Endothelial cell of umbilical vein (primary cell): ENCODE measurements at regions not wholly inside any gene's neighbourhood (a gene's known extent, or its start where the extent isn't known, plus 50 kb on each side); places are given as distances from the start of the nearest gene placed in this dataset.

Experiments
- BruUV-seq: library from RNA; stranded (reverse); fragments of 400-500 nt; replicated peaks from 2 replicates; lab custom pipeline; 2021; lab: Mats Ljungman, UMichigan
- CTCF ChIA-PET: fragments of 300-600, 350-600 bp; sonication (Branson Sonifier 250); formaldehyde crosslinking; loops from one replicate; lab custom pipeline; 2021; ENCODE audit warnings: antibody characterized with exemption, inconsistent platforms; lab: Charles Lee
- POLR2A ChIA-PET: fragments of 300-600, 350-600 bp; sonication (Branson Sonifier 250); formaldehyde crosslinking; loops from one replicate; lab custom pipeline; 2021; ENCODE audit warnings: antibody characterized with exemption, inconsistent platforms; lab: Charles Lee
- DNase-seq: peaks from one replicate; pipeline ENCODE4 v3.0.0-alpha.2; 2011; ENCODE audit warnings: low read depth, low spot score
- FAIRE-seq: peaks from 2 replicates; lab custom pipeline; 2011; peaks lifted over from hg19 to GRCh38; lab: Jason Lieb, UNC
- H2AFZ ChIP-seq: 2 replicates; pipeline ENCODE4 v1.6.0; 2012; ENCODE audit warnings: low read depth, low read length, control low read depth, inconsistent platforms
- H3K27ac ChIP-seq: 2 replicates; pipeline ENCODE4 v1.5.1; 2011; ENCODE audit warnings: low read depth, mild to moderate bottlenecking, control low read depth, low read length, moderate library complexity; ENCODE audit not compliant: insufficient read depth
- H3K27me3 ChIP-seq, 2 experiments: 2 replicates each; pipeline versions ENCODE4 v1.6.0 to v1.6.1; 2011; ENCODE audit warnings: low read length in 2 of 2, mixed read lengths in 1 of 2; ENCODE audit not compliant: control insufficient read depth in 2 of 2, insufficient read depth in 2 of 2
- H3K36me3 ChIP-seq, 2 experiments: 2 replicates in 1 of 2; 3 replicates in 1 of 2; pipeline ENCODE4 v1.5.1; 2011; ENCODE audit warnings: low read length in 2 of 2, mild to moderate bottlenecking in 1 of 2, moderate library complexity in 1 of 2; ENCODE audit not compliant: control insufficient read depth in 2 of 2, insufficient read depth in 2 of 2; ENCODE audit errors: extremely low read depth in 1 of 2
- H3K4me1 ChIP-seq: 3 replicates; pipeline ENCODE4 v1.5.1; 2011; ENCODE audit warnings: mild to moderate bottlenecking, low read length; ENCODE audit not compliant: control insufficient read depth, insufficient read depth; ENCODE audit errors: extremely low read depth
- H3K4me2 ChIP-seq: 2 replicates; pipeline ENCODE4 v1.6.1; 2011; ENCODE audit warnings: low read length, control low read depth, mixed read lengths; ENCODE audit not compliant: insufficient read depth
- H3K4me3 ChIP-seq, 3 experiments: fragments of 200-600 bp in 1 of 3; sonication (generic), shearing (Covaris generic) in 1 of 3; replicated peaks in 1 of 3; 2 replicates each; pipeline ENCODE4 v1.5.1; 2011 to 2016; ENCODE audit warnings: control low read depth in 3 of 3, low read length in 3 of 3, mild to moderate bottlenecking in 2 of 3, inconsistent platforms in 1 of 3, low read depth in 1 of 3, moderate library complexity in 1 of 3; ENCODE audit not compliant: insufficient read depth in 1 of 3
- H3K79me2 ChIP-seq: 2 replicates; pipeline ENCODE4 v1.6.0; 2012; ENCODE audit warnings: low read length, inconsistent platforms; ENCODE audit not compliant: control insufficient read depth, insufficient read depth
- H3K9ac ChIP-seq: replicated peaks from 2 replicates; pipeline ENCODE3; 2011; ENCODE audit warnings: low read length, control low read depth; ENCODE audit not compliant: insufficient read depth; ENCODE audit errors: extremely low read depth
- H3K9me1 ChIP-seq: replicated peaks from 3 replicates; pipeline ENCODE4 v1.6.0; 2011; ENCODE audit warnings: mild to moderate bottlenecking, low read length; ENCODE audit not compliant: control insufficient read depth, insufficient read depth; ENCODE audit errors: extremely low read depth
- H3K9me3 ChIP-seq: replicated peaks from 2 replicates; pipeline ENCODE4 v1.5.1; 2012; ENCODE audit warnings: low read length, inconsistent platforms; ENCODE audit not compliant: control insufficient read depth, insufficient read depth
- H4K20me1 ChIP-seq: replicated peaks from 2 replicates; pipeline ENCODE3; 2011; ENCODE audit warnings: mild to moderate bottlenecking, low read length; ENCODE audit not compliant: control insufficient read depth, insufficient read depth; ENCODE audit errors: extremely low read depth
- CTCF ChIP-seq, 2 donors: IDR thresholded peaks; 1 replicate in 1 of 2; 2 replicates in 1 of 2; pipeline ENCODE4 v1.5.1; 2011; ENCODE audit warnings: low read length in 2 of 2, mild to moderate bottlenecking in 2 of 2, moderate library complexity in 2 of 2, control low read depth in 1 of 2, inconsistent platforms in 1 of 2, low read depth in 1 of 2; ENCODE audit not compliant: insufficient read depth in 1 of 2; ENCODE audit errors: extremely low read depth in 1 of 2
- FOS ChIP-seq: IDR thresholded peaks from 2 replicates; pipeline ENCODE4 v1.6.1; 2011; ENCODE audit warnings: mild to moderate bottlenecking, low read length, moderate library complexity, borderline replicate concordance; ENCODE audit not compliant: insufficient read depth
- GATA2 ChIP-seq: IDR thresholded peaks from 2 replicates; pipeline ENCODE4 v1.7.0; 2011; ENCODE audit warnings: low read depth, mild to moderate bottlenecking, moderate library complexity, mixed read lengths, low read length; ENCODE audit not compliant: insufficient read length, insufficient read depth
- JUN ChIP-seq: IDR thresholded peaks from 2 replicates; pipeline ENCODE4 v1.6.1; 2011; ENCODE audit warnings: borderline replicate concordance, low read depth; ENCODE audit not compliant: insufficient read length, insufficient read depth
- MYC ChIP-seq: IDR thresholded peaks from one replicate; pipeline ENCODE4 v1.6.1; 2011; ENCODE audit warnings: mild to moderate bottlenecking, low read depth, low read length
- POLR2A ChIP-seq: IDR thresholded peaks from 2 replicates; pipeline ENCODE4 v1.6.1; 2012; ENCODE audit warnings: low read depth, mild to moderate bottlenecking, control low read depth, low read length
- POLR2AphosphoS5 ChIP-seq: IDR thresholded peaks from 2 replicates; pipeline ENCODE4 v1.6.1; 2012; ENCODE audit warnings: low read depth, mild to moderate bottlenecking, control low read depth, low read length, moderate library complexity; ENCODE audit not compliant: insufficient read depth
- dilution Hi-C: fragments of 300-500 bp; cut with MboI; formaldehyde crosslinking; loops from one replicate; pipeline ENCODE4 v1.15.0; 2019; ENCODE audit warnings: low sequenced_read_pairs; ENCODE audit not compliant: extremely low pct_ligation_motif_present
- intact Hi-C: fragments of 100-400 bp; cut with micrococcal nuclease; formaldehyde crosslinking; loops from one replicate; pipeline ENCODE4 v1.10.0; 2022
- TF ChIP-seq, protein P1 (sequence below): IDR thresholded peaks from 2 replicates; pipeline ENCODE4 v1.6.1; 2011; ENCODE audit not compliant: insufficient read depth, insufficient read length

- no peaks in the 10 kb centered on the region for H3K36me3 ChIP-seq
- H3K27me3 ChIP-seq, result no peaks in the 10 kb centered on the region
- dilution Hi-C loops, result no loop called here
- TF ChIP-seq JUN, result no peak
- ChIA-PET CTCF (no interaction called here), POLR2A (no interaction called here)
- BruUV-seq, result no TSS peak
- no peaks in the 10 kb centered on the region for H3K9me3 ChIP-seq
- intact Hi-C loops, result no loop called here
- H3K4me1 ChIP-seq, result no peaks in the 10 kb centered on the region
- no peak overlapping the region for H3K4me2 ChIP-seq
- no peak overlapping the region for H3K9ac ChIP-seq
- FAIRE-seq (no peak), DNase-seq (no peak)
- H3K4me3 ChIP-seq, result no peak overlapping the region
- no peaks in the 10 kb centered on the region for H3K9me1 ChIP-seq
- H3K79me2 ChIP-seq, result no peaks in the 10 kb centered on the region
- H2AFZ ChIP-seq, result no peak overlapping the region
- H4K20me1 ChIP-seq, result no peaks in the 10 kb centered on the region
- H3K27ac ChIP-seq, result no peak overlapping the region
These were observed 818.6 kb downstream of the SLITRK6 start for GRCh38 chr13:84980571-84980970.

DNA sequence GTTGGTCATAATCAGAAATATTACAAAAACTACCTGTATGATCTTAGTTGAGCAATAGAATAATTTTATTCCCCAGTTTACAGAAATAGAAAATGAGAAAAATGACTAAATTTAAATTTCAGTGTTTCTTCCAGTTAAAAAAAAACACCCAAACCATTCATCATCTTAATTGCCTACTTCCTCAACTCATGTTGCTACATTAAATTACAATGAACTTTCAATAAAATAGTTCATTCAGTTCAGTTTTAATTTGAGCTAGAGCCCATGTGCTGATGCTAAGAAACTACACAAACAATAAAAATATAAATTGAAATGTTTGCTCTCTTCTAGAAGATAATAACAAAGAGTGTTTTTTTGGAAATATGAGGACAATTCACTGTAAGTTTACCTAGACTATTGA is 820.4 kb downstream of the SLITRK6 start:
- no peak overlapping the region for H3K9ac ChIP-seq
- intact Hi-C loops (no loop called here), dilution Hi-C loops (no loop called here)
- no peak for TF ChIP-seq JUN
- TF ChIP-seq CTCF (IDR thresholded peaks at IDR 0.05; ENCODE audit: extremely low read depth in 1 of 2, insufficient read depth in 1 of 2, low read depth in 1 of 2, low read length in 2 of 2), result no peak
- TF ChIP-seq, protein P1, sequence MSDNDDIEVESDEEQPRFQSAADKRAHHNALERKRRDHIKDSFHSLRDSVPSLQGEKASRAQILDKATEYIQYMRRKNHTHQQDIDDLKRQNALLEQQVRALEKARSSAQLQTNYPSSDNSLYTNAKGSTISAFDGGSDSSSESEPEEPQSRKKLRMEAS, result no peak
- no peak for TF ChIP-seq FOS
- TF ChIP-seq GATA2, result no peak
- no peak for TF ChIP-seq POLR2AphosphoS5
- TF ChIP-seq POLR2A, result no peak
- no peak for TF ChIP-seq MYC
- CTCF ChIA-PET, result no interaction called here
- H3K27me3 ChIP-seq, result no peaks in the 10 kb centered on the region
- no TSS peak for BruUV-seq
- H3K4me2 ChIP-seq, result no peak overlapping the region
- POLR2A ChIA-PET, result no interaction called here
- no peak overlapping the region for H3K4me3 ChIP-seq
- no peak for FAIRE-seq
- no peaks in the 10 kb centered on the region for H3K9me1 ChIP-seq
- no peak overlapping the region for H3K27ac ChIP-seq
- no peaks in the 10 kb centered on the region for H3K36me3 ChIP-seq
- H3K9me3 ChIP-seq, result no peaks in the 10 kb centered on the region
- H4K20me1 ChIP-seq, result no peaks in the 10 kb centered on the region
- no peaks in the 10 kb centered on the region for H3K79me2 ChIP-seq
- no peak overlapping the region for H2AFZ ChIP-seq
- DNase-seq, result no peak
- H3K4me1 ChIP-seq, result no peaks in the 10 kb centered on the region
